NCI-H1092 (cell line): ENCODE measurements at regions not wholly inside any gene's neighbourhood (a gene's known extent, or its start where the extent isn't known, plus 50 kb on each side); places are given as distances from the start of the nearest gene placed in this dataset.
A peak's percentile ranks its signal among the peaks of the same experiment; 100 is the strongest.
"Not testable (repeated sequence)": the region's sequence is repeated elsewhere in the genome, so short reads cannot be mapped to it uniquely, and the experiment has no call there.

Source experiments
- DNase-seq: peaks from one replicate; lab custom pipeline; 2025; lab: John Stamatoyannopoulos, UW

DNA sequence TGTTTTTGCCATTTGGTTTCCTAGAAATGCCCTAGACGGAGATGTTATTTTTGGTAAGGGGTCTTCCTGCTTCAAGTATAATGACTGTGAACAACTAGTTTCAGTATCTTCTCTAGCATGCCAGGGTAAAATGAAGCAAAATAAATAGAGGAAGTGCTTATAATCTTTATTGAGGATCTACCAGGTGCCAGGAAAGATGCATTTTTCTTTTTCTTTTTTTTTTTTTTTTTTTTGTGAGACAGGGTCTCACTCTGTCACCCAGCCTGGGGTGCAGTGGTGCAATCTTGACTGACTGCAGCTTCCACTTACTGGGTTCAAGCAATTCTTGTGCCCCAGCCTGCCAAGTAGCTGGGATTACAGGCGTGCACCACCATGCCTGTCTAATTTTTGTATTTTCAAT is 146.6 kb upstream of the GRK3 start:
- not testable (repeated sequence) for DNase-seq

DNA sequence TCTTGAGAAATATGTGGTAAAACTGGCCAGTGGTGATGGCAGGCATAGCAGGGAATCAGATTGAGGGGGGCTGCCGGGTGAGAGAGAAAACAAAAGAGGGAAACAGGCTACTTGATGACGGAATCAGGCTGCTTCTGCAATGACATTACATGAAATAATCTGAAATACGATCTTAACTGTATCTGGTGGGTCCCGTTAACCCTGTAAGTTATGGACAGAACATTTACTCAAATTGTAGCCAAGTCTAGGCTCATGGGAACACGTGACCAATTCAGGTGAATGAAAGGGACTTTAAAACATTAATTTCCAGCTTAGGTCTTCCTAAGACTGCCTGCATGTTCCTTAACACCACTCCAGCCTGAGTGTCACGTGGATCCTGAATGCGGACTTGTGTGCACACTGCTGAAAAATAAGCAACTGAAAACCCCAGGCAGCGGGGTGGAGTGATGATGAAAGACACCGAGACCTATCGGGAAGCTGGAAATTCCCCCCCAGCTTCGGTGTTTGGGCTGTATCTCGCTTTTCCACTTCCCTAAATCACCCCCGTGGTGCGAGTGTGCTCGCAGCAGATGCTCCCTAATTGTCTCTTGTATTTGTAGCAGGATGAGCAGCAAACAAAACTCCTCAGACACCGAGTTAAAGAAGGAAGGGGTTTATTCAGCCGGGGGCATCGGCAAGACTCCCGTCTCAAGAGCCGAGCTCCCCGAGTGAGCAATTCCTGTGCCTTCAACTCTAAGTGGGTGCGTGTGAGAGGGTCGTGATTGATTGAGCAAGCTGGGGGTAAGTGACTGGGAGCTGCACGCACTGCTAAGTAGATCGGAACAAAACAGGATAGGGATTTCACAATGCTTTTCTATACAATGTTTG is 145.0 kb upstream of the GRK3 start:
- DNase-seq, result no peak

DNA sequence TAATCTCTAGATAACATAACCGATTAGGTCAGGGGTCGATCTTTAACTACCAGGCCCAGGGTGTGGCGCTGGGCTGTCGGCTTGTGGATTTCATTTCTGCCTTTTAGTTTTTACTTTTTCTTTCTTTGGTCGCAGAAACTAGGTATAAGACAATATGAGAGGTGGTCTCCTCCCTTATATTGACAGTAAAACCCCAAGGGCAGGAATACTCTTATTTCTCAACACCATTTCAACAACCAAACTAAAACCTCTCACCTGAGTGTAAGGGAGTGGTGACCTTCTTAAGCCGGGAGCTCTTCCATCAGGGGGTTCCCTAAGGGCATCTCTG is 144.4 kb upstream of the GRK3 start:
- DNase-seq, result not testable (repeated sequence)

GRCh38 chr22:25420471-25420924 is 144.0 kb upstream of the GRK3 start:
- no peak for DNase-seq

DNA sequence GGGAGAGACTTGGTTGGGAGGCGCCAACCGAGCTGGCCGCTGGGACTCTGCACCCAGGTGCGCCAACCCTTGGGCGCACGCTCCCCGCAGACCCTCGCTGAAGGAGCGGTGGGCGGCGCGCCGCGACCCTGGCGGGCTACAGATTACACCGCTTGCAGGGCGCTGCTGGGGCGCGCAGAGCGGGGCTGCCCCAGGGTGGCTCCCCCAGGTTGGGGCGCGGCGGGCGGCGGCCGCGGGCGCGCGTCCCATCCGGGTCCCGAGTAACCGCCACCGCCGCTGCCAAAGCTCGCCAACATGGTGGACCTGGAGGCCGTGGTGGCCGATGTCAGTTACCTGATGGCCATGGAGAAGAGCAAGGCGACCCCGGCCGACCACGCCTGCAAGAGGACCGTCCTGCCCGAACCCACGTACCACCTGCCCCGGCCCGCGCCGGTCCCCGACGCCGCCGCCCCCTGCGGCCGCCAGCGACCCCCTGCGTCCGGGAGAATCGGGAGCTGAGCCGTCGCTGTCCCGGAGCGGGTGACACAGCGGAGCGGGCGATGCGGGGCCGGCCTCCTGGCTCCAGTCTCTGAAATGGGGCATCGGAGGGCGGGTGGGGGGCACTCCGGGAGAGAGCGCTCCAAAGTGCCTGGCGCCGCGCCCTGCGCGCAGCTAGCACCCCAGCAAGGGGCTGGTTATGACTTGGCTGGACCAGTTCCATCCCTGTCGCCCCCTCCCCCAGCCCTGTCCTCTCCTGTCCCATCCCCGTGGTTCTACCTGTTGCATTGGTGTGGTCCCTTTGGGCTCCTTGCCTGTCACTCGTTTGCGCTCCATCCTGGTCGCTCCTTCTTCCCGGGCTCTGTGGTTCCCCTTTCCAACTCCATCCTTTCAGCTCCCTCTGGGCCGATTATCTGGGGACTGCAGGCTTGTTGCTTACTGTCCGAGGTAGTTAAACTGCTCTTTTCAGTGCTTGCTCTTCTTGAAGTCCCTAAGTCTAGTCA is 143.3 kb upstream of the GRK3 start:
- peak; percentile 54 for DNase-seq

DNA sequence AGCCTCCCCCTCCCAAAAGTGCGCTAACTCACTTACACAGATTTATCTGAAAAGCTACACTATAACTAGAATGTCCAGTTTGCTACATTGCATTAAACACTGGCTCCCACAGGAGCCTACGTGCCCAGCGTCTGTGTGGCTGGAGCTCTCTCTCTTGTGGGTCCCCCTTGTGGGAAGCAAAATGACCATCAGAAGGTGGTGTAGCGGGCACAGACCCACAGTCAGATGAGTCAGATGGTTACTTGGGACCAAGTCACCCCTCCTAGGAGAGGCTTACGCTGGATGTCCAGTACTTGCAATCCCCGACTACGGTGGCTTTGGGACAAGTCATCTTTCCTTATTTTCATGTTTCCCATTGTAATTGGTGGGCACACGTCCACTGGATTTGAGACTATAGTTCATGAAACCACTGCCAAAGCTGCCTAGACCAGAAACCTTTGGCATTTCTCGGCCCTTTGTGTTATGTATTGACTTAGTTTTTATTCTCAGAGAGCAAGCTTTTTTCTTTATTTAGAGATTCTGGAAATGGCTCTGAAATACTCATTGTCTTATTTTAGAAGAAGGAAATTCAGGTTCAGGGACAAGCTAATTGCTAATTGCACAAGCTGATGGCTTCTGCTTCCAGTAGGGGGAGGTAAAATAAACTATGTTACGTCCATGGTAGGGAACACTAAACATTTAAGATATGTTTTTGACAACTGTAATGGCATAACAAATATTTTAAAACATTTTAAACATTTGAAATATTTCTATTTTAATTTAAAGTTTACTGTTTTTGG is 137.8 kb upstream of the GRK3 start:
- DNase-seq, result not testable (repeated sequence)

DNA sequence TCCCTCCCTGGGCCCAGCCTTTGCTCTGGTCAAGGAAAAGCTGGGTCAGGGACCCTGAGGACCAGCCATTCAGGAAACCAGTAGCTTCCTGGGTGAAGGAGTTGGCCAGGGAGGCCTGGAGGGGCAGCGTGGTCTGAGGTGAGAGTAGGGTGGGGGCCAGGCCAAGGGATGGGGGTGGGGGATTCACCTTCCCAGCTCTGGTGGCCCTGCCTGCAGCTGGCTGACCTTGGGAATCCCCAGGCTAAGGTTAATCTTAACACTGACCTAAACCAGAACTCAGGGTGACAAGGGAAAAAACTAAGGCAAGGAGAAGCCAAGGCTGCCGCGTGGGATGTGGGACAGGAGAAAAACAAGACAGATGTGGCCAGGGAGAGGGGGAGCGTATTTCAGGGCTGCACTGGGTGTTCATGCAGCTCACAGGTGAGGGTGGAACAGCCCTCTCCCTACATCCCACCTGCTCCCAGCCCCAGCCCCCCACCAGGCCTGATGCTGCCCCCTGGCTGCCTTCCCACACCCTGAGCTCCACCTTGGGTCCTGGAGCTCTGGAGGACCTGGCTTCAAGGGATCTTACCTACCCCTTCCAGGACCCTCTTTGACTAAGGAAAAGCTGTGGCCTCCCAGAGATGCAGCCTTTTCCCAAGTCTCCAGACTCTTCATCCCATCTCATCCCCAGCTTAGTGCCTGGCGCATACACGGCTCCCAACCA is 132.7 kb upstream of the GRK3 start:
- not testable (repeated sequence) for DNase-seq

GRCh38 chr22:25433381-25433970 is 131.0 kb upstream of the GRK3 start:
- DNase-seq, result not testable (repeated sequence)

GRCh38 chr22:25437414-25438160 is 126.9 kb upstream of the GRK3 start:
- DNase-seq, result no peak

DNA sequence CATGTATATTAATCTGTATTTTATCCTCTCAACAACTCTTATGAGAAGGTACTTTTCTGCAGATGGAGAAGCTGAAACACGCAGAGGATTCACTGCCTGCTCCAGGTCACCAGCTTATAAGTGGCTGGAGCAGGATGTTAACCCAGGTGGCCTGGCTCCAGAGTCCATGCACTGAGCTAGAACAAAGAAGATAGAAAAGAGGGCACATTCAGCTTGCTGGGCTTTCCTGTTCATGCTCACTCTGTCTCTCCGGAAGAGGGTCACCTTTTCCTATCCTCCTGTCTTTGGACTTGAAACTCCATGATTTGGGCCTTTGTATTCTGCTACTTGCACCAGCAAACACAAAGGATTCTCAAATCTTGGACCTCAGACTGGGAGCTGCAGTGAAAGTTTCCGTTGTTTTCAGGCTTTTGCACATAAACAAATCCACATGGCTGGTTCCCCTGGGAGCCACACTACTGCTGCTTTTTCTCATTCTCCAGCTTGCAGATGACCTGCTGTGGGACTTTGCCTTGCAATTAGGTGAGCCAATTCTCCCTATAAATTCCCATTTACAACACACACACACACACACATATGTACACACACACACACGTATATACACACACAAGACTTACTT is 117.3 kb upstream of the GRK3 start:
- DNase-seq, result peak; percentile 40

GRCh38 chr22:25447686-25448434 is 116.6 kb upstream of the GRK3 start:
- DNase-seq, result peak; percentile 88

DNA sequence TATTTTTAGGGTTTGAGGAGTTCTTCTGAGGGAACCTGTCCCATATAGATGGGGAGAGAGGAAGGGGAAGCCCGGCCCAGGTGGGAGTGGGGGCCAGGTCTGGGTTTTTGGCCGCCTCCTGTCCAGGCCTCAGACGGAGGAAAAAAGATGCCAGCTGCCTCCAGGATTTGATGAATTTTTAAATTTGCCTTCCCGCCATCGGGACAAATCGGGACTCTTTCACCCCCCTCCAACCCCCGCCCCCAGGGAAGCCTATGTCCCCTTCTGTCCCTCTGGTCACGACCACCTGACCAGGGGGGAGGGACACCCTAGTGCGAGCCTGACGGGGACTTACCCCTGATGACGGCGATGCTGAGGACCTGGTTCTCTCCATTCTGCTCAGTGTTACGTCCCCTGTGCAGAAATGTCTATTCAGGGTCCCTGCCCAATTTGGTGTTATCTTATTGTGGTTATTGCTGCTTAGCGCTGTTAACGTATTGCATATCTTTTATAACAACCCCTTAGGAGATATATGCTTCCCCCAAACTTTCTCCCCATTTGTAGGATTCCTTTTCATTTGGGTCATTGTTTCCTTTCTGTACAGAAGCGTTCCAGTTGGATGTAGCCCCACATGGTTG is 115.9 kb upstream of the GRK3 start:
- no peak for DNase-seq

GRCh38 chr22:25449781-25450317 is 114.6 kb upstream of the GRK3 start:
- DNase-seq, result no peak

DNA sequence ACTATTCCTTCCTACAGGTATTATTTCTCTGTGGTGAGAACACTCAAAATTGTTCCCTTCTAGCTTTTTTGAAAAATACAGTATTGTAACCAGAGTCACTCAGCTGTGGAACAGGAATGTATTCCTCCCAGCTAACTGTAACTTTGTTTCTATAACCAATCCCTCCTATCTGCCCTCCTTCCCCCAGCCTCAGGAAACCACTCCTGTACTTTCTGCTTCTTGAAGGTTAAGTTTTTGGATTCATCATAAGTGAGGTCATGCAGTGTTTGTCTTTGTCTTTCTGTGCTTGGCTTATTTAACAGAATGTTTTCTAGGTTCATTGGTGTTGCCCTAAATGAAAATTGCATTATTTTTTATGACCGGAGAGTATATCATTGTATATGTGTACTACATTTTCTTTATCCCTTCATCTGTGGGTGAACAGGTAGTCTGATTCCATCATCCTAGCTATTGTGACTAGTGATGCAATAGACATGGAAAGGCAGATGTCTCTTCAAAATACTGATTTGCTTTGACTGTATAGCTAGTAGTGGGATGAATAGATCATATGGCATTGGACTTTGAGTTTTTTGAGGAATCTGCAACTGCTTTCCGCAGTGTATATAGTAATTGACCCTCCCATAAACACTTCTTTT is 112.9 kb upstream of the GRK3 start:
- no peak for DNase-seq

- DNase-seq, result no peak
Measured at GRCh38 chr22:25452116-25452700, 112.3 kb upstream of the GRK3 start.

DNA sequence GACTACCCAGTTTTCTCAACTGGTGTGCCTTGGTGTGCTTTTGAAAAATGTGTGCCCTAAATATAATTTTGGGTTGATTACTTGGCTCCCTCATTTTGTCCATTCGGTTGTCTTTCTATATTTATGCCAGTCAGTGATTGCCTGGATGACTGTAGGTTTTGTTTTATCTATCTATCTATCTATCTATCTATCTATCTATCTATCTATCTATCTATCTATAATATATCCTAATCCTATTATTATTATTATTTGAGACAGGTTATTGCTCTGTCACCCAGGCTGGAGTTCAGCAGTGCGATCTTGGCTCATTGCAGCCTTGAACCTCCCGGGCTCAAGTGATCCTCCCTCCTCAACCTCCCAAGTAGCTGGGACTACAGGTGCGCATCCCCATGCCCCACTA is 111.4 kb upstream of the GRK3 start:
- no peak for DNase-seq

DNA sequence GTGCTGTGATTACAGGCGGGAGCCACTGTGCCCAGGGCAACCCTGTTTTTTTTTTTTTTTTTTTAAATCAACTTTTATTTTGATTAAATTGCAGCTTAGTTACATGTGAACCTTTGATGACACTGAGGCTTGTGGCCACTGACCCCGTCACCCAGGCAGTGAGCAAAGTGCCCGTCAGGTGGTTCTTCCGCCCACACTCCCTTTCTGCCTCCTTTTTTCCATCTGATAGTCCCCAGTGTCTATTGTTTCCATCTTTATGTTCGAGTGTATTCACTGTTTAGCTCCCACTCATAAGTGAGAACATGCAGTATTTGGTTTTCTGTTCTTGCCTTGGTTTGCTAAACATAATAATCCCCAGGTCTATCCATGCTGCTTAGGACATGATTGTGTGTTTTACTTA is 110.9 kb upstream of the GRK3 start:
- DNase-seq, result no peak
